Naive thymus-derived CD8-positive, alpha-beta T cell (primary cell): ENCODE measurements at regions not wholly inside any gene's neighbourhood (a gene's known extent, or its start where the extent isn't known, plus 50 kb on each side); places are given as distances from the start of the nearest gene placed in this dataset.
A peak's percentile ranks its signal among the peaks of the same experiment; 100 is the strongest.

ENCODE experiments used
- ATAC-seq, 2 donors: fragments of 150-1000 bp; cut with Tn5 transposase in 1 of 2; sonication (Bioruptor Pico), chemical (Tn5 transposase) in 1 of 2; 1 replicate in 1 of 2; 2 replicates in 1 of 2; pipeline ENCODE4 v1.10.0; 2021; ENCODE audit warnings: mild to moderate bottlenecking in 2 of 2, moderate library complexity in 2 of 2
- POLR2A ChIA-PET: fragments of 350-600 bp; sonication (Branson Sonifier 250); formaldehyde crosslinking; loops from one replicate; lab custom pipeline; 2021; ENCODE audit warnings: antibody characterized with exemption; lab: Charles Lee
- DNase-seq, 10 donors: peaks; one replicate each; pipeline versions ENCODE4 v3.0.0 to v3.0.0-alpha.2; 2020 to 2022
- H3K27ac Mint-ChIP-seq, 10 donors: one replicate each; pipeline ENCODE4 v1.8.0; 2020 to 2022; ENCODE audit warnings: mild to moderate bottlenecking in 10 of 10, mixed read lengths in 10 of 10, moderate library complexity in 4 of 10, inconsistent platforms in 1 of 10
- H3K27me3 Mint-ChIP-seq, 5 donors: one replicate each; pipeline ENCODE4 v1.8.0; 2021 to 2022; ENCODE audit warnings: mixed read lengths in 5 of 5
- H3K36me3 Mint-ChIP-seq, 3 donors: one replicate each; pipeline ENCODE4 v1.8.0; 2020 to 2022; ENCODE audit warnings: mixed read lengths in 3 of 3, mild to moderate bottlenecking in 2 of 3, inconsistent platforms in 1 of 3
- H3K4me1 Mint-ChIP-seq, 4 donors: one replicate each; pipeline ENCODE4 v1.8.0; 2021 to 2022; ENCODE audit warnings: mixed read lengths in 4 of 4
- H3K4me3 Mint-ChIP-seq, 10 donors: one replicate each; pipeline ENCODE4 v1.8.0; 2020 to 2022; ENCODE audit warnings: mild to moderate bottlenecking in 10 of 10, mixed read lengths in 10 of 10, moderate library complexity in 6 of 10, inconsistent platforms in 1 of 10
- H3K9me3 Mint-ChIP-seq, 9 donors: one replicate each; pipeline ENCODE4 v1.8.0; 2020 to 2022; ENCODE audit warnings: mixed read lengths in 9 of 9, mild to moderate bottlenecking in 3 of 9, inconsistent platforms in 1 of 9, moderate library complexity in 1 of 9

DNA sequence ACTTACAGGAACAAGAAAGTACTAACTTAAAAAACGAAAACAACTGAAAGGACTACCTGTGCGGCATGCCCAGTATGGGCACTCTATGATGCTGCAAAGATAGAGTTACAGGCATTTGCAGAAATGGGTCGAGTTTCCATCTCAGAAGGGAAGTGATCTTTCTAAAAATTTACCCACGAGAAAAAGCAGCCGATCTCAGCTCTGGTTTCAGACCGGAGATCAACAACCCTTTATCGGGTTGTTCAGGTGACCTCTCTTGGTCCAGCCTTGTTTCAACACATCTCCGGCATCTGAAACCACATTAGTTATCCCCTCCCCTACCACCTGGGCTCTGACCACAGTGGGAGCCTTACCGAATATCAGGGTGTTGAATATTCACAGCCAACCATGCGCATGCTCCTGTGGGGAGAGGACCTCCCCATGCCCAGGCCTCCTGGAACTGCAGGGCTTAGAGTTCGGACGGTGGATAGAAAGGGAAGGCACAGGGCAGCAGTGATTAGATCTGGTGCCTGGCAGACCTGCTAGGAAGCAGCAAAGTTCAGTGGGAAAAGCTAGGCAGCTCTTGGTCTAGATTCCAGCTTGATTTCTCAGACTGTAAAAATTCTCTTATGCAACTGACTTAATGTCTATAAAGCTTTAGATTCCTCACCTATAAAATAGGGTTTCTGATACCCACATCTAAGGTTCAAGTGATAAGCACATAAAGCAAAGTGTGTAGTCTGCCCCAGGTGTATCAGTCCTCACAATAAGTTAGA is 906.0 kb downstream of the VRK1 start:
- peaks cover 0 to 8% (median 2%) of the 10 kb centered on the region in 3 donors for H3K36me3 Mint-ChIP-seq
- ATAC-seq (peak; percentile 67 to 74), DNase-seq (peak in 3 of 10 donors; percentile 12 to 68 (median 62))
- POLR2A ChIA-PET: interaction anchor here (0.6 to 1.9 kb wide), 16 partner anchors 10 to 1777 kb away, joined by 3 to 8 read pairs (median 4); partner anchors contain the start of gene SETD3
- peaks cover 0 to 10% (median 2%) of the 10 kb centered on the region in 9 donors for H3K9me3 Mint-ChIP-seq
- no peaks in the 10 kb centered on the region for H3K27me3 Mint-ChIP-seq
- peak overlapping the region; percentile 61 to 75 (median 68) for H3K4me3 Mint-ChIP-seq
- H3K27ac Mint-ChIP-seq: peak overlapping the region; percentile 75 to 98 (median 91)
- peaks cover 38 to 82% (median 74%) of the 10 kb centered on the region in 4 donors for H3K4me1 Mint-ChIP-seq

DNA sequence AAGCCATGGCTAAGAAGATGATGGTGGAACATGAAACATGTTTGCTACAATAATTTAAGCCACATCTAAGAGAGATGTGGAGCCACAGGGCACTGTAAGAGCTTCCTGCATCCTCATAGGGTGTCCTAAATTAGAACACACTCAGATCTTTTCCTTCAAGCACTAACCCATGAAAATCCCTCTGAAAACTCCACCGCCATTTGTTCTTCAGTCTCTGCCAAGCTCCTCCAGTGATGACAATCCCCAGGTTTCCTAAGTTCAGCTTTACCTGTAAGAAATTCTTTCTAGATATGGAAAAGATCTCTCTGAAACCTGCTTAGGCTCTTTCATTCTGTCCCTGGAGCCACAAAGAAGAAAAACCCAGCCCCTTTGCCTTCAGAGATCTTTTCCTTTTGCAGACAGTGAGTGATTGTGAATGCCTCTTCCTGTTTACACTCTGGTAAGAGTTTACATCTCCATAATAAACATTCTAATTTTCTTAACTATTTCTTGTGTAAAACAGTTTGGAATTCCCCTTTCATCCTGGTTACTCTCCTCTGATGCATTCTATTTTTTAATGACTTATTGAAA is 907.2 kb downstream of the VRK1 start:
- Mint-ChIP-seq H3K4me1 (peaks cover 42 to 82% (median 77%) of the 10 kb centered on the region in 4 donors), H3K27me3 (no peaks in the 10 kb centered on the region), H3K27ac (peak overlapping the region; percentile 85 to 98 (median 90)), H3K36me3 (peaks cover 0 to 4% (median 0%) of the 10 kb centered on the region in 3 donors), H3K9me3 (peaks cover 0 to 5% (median 1%) of the 10 kb centered on the region in 9 donors), H3K4me3 (peak overlapping the region; percentile 1 to 78 (median 67))
- peak in 2 of 10 donors; percentile 28 to 31 for DNase-seq
- ATAC-seq: peak; percentile 29 to 41
- POLR2A ChIA-PET: interaction anchor here (0.6 to 1.9 kb wide), 7 partner anchors 9 to 432 kb away, joined by 3 to 8 read pairs (median 6); no protein-coding TSS in a partner anchor

DNA sequence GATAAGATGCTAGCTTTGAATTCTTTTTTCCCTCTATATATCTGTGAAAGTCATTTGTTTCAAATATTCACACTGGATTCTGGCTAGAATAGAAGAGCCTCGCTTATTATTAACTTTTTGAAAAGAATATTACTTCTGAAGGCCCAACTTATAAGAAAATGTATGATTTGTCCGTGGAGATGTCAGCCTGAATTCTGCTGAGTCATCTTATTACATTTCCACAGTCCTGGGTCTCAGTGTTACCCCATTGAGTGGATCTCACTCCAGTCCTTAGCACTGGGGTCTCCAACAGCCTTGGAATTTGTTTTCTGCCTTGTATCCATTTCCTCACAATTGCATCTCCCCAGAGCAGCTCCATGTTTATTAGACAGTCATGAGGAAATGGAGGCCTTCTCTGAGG is 907.9 kb downstream of the VRK1 start:
- peak overlapping the region; percentile 12 to 98 (median 87) for H3K27ac Mint-ChIP-seq
- H3K4me1 Mint-ChIP-seq: peaks cover 46 to 86% (median 82%) of the 10 kb centered on the region in 4 donors
- peaks cover 0 to 4% (median 0%) of the 10 kb centered on the region in 3 donors for H3K36me3 Mint-ChIP-seq
- H3K27me3 Mint-ChIP-seq: no peaks in the 10 kb centered on the region
- ATAC-seq: no peak
- H3K4me3 Mint-ChIP-seq: peak overlapping the region in 3 of 10 donors; percentile 1 to 66 (median 26)
- H3K9me3 Mint-ChIP-seq: peaks cover 0 to 5% (median 0%) of the 10 kb centered on the region in 9 donors
- POLR2A ChIA-PET: interaction anchor here (0.7 to 1.0 kb wide), 2 partner anchors 9 to 85 kb away, joined by 3 read pairs; no protein-coding TSS in a partner anchor
- DNase-seq: no peak

DNA sequence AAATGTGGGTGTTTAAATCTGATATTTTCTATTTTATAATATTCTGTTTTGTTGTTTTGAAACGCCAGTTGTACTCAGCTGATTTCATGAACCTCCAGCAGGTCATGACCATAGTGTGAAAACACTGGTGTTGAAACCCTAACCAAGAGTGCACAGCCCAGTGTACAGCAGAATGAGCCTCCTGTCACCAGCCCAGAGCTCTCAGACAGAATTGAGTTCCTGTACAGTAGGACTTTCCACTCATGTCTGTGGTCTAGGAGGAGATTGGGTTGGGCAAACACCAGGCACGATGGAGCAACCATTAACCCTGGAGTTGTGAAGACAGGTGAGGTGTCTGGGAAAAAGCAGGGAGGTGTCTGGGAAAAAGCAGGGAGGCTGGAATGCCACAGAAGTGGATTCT is 908.8 kb downstream of the VRK1 start:
- peaks cover 51 to 94% (median 89%) of the 10 kb centered on the region in 4 donors for H3K4me1 Mint-ChIP-seq
- no peak for DNase-seq
- peaks cover 0 to 5% (median 0%) of the 10 kb centered on the region in 9 donors for H3K9me3 Mint-ChIP-seq
- no peak for ATAC-seq
- H3K27me3 Mint-ChIP-seq: no peaks in the 10 kb centered on the region
- peaks cover 0 to 4% (median 0%) of the 10 kb centered on the region in 3 donors for H3K36me3 Mint-ChIP-seq
- peak overlapping the region in 4 of 10 donors; percentile 16 to 85 (median 44) for H3K4me3 Mint-ChIP-seq
- POLR2A ChIA-PET: no interaction called here
- peak overlapping the region in 9 of 10 donors; percentile 10 to 94 (median 82) for H3K27ac Mint-ChIP-seq

DNA sequence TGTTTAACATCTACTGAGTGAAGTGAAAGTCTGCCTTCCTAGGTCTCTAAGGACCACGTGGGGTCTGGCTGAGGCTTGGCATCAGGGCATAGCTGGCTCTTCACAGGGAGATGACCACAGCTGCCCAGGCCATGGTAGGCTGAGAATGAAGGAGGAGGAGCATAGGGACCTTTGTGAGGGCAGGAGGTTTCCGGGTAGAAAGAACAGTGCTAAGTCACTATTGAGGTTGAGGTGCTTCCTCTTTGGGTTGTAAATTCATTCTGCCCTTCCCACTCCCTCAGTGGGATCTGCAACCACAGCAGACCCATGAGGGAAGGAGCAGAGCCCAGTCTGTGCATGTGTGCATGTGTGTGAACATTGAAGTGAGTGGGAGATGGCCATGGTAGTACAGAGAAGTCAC is 909.6 kb downstream of the VRK1 start:
- Mint-ChIP-seq H3K27me3 (no peaks in the 10 kb centered on the region), H3K4me3 (peak overlapping the region; percentile 53 to 89 (median 71)), H3K9me3 (peaks cover 0 to 5% (median 0%) of the 10 kb centered on the region in 9 donors), H3K27ac (peak overlapping the region; percentile 52 to 94 (median 86)), H3K4me1 (peaks cover 56 to 98% (median 95%) of the 10 kb centered on the region in 4 donors), H3K36me3 (peaks cover 0 to 4% (median 0%) of the 10 kb centered on the region in 3 donors)
- no peak for DNase-seq
- POLR2A ChIA-PET: interaction anchor here (0.6 to 4.4 kb wide), 4 partner anchors 14 to 293 kb away, joined by 3 to 26 read pairs (median 12); no protein-coding TSS in a partner anchor
- no peak for ATAC-seq

DNA sequence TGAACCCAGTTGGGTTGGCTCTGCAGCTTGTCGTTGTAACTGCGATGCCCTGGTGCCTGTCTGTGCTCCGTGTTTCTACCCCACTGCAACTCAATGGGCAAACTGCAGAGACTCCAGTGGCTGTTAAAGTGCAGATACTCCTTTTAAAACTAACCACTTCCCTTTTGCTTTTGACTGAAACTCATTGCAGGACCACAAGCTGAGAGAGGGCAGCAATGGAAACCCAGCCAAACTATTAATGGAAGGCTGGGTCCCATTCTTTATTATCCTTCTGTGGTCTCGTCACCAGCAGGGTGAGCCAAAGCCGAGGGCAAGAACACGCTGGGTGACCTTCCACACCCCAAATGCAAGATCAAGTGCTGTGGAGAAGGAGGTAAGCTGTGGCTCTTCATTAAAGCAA is 910.4 kb downstream of the VRK1 start:
- ATAC-seq (peak; percentile 24 to 36), DNase-seq (peak in 2 of 10 donors; percentile 26 to 31)
- no peaks in the 10 kb centered on the region for H3K27me3 Mint-ChIP-seq
- H3K4me3 Mint-ChIP-seq: peak overlapping the region in 8 of 10 donors; percentile 12 to 89 (median 74)
- H3K36me3 Mint-ChIP-seq: peaks cover 0 to 4% (median 0%) of the 10 kb centered on the region in 3 donors
- peak overlapping the region in 9 of 10 donors; percentile 71 to 94 (median 88) for H3K27ac Mint-ChIP-seq
- peaks cover 0 to 5% (median 0%) of the 10 kb centered on the region in 9 donors for H3K9me3 Mint-ChIP-seq
- peaks cover 62 to 98% (median 96%) of the 10 kb centered on the region in 4 donors for H3K4me1 Mint-ChIP-seq
- POLR2A ChIA-PET: interaction anchor here (0.8 to 4.4 kb wide), 4 partner anchors 9 to 105 kb away, joined by 3 to 26 read pairs (median 12); no protein-coding TSS in a partner anchor

DNA sequence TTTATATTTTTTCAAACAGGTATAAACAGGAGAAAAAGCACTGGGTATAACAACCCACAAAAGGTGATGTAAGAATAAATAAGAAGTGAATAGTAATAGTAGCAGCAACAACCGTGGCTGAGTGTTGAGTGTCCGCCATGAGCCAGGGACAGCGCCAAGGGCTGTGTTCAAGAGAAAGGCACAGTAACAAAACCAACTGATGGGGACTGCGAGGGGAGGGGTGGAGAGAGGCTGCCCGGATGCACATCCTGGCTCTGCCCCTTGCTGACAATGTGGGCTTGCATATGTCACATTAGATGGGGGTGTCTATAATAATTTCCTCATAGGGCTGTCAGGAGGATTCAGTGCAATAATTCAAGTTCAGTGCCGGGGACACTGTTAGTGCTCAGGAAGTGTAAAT is 912.4 kb downstream of the VRK1 start:
- Mint-ChIP-seq H3K4me3 (peak overlapping the region in 9 of 10 donors; percentile 34 to 84 (median 59)), H3K36me3 (no peaks in the 10 kb centered on the region), H3K27ac (peak overlapping the region; percentile 75 to 94 (median 86)), H3K27me3 (no peaks in the 10 kb centered on the region), H3K4me1 (peaks cover 52 to 81% (median 79%) of the 10 kb centered on the region in 4 donors), H3K9me3 (no peaks in the 10 kb centered on the region)
- POLR2A ChIA-PET: interaction anchor here (1.3 to 4.4 kb wide), 3 partner anchors 11 to 17 kb away, joined by 3 to 26 read pairs (median 13); no protein-coding TSS in a partner anchor
- peak in 8 of 10 donors; percentile 30 to 79 (median 58) for DNase-seq
- peak; percentile 83 to 95 for ATAC-seq

DNA sequence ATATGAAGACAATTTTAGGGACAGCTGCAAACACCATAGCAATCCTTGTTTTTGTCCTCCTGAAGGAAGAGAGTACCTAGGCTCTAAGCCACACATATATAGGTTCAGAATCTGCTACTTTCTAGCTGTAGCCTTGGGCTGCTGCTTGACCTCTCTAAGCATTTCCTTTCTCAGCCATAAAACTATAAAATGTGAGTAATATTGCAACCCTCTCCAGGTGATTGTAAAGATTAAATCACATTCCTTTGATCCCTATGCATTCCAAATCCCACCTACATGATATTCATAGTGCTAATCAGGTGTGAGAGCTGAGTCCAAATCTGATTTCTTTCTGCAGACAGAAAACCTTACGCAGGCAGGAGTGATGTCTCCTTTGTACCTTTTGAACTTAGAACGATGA is 913.5 kb downstream of the VRK1 start:
- POLR2A ChIA-PET: interaction anchor here (0.8 to 4.4 kb wide), 2 partner anchors 13 to 87 kb away, joined by 3 to 26 read pairs; no protein-coding TSS in a partner anchor
- Mint-ChIP-seq H3K9me3 (no peaks in the 10 kb centered on the region), H3K4me1 (peaks cover 45 to 69% (median 67%) of the 10 kb centered on the region in 4 donors), H3K27ac (peak overlapping the region in 9 of 10 donors; percentile 8 to 88 (median 35)), H3K27me3 (no peaks in the 10 kb centered on the region), H3K36me3 (no peaks in the 10 kb centered on the region), H3K4me3 (peak overlapping the region in 6 of 10 donors; percentile 19 to 60 (median 41))
- no peak for ATAC-seq
- no peak for DNase-seq

DNA sequence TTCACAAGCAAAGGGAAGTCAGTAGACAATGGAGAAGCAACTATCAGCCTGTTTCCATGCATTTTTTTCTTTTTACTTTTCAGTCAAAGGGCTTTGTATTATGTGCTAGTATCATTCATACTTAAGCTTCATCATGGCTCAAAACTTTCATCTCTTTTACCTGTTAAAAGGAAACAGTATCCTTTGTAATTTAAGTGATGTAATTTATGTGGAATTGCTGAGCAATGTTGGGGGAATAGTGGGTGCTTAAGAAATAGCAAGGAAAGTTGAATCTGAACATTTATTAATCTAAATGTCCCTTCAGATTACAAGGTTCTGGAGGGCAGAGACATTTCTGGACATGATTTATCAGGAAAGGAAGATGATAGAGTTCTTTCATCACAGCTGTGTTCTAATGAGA is 915.3 kb downstream of the VRK1 start:
- H3K4me1 Mint-ChIP-seq: peaks cover 35 to 52% (median 51%) of the 10 kb centered on the region in 4 donors
- DNase-seq (no peak), ATAC-seq (no peak)
- H3K36me3 Mint-ChIP-seq: peaks cover 0 to 4% (median 0%) of the 10 kb centered on the region in 3 donors
- H3K4me3 Mint-ChIP-seq: no peak overlapping the region
- POLR2A ChIA-PET: interaction anchor here (0.5 to 1.0 kb wide), 2 partner anchors 11 to 1215 kb away, joined by 3 read pairs; no protein-coding TSS in a partner anchor
- H3K9me3 Mint-ChIP-seq: peaks cover 0 to 4% (median 0%) of the 10 kb centered on the region in 9 donors
- H3K27me3 Mint-ChIP-seq: no peaks in the 10 kb centered on the region
- H3K27ac Mint-ChIP-seq: peak overlapping the region in 7 of 10 donors; percentile 7 to 86 (median 76)

DNA sequence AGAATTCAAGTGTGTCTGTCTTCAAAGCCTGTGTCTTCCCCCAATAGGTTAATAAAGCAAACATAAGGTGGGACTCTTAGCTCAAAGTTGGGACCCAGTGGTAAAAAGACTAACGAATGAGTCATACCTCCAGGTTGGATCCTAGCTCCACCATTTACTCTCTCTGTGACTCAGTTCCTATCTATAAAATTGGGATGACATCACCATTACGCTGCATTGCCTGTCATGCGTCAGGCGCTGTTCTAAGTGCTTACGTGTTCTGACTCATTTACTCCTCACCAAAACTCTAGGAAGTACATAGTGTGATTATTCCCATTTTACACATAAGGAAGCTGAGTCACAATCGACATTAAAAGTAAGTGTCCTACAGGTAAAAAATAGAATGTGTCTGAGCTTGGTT is 915.8 kb downstream of the VRK1 start:
- ATAC-seq: no peak
- peak overlapping the region in 4 of 10 donors; percentile 1 to 81 (median 50) for H3K27ac Mint-ChIP-seq

DNA sequence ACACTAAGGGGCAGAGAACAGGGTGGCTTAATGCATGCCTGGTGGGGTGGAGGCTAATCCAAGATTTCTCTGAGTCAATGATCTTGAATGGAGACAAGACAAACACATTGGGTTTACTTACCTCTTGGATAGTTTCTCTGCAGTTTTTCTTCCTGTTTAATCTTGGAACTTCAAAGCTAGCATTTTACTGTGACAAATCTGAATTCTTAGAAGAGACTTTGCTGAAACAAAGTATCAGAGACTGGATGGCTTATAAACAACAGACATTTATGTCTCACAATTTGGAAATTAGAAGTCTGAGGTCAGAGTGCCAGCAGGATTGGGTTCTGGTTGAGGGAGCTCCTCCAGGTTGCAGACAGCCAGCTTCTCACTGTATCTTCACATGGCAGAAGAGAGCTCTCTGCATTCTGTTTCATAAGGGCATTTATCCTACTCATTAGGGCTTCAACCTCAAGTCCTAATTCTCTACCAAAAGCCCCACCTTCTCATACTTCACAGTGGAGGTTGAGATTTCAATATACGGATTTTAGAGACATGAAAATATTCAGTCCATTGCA is 921.8 kb downstream of the VRK1 start:
- ATAC-seq (peak in 1 of 2 donors; percentile 6), DNase-seq (no peak)
- POLR2A ChIA-PET: interaction anchor here (0.6 to 1.2 kb wide), 3 partner anchors 16 to 1527 kb away, joined by 3 to 4 read pairs (median 3); no protein-coding TSS in a partner anchor
- Mint-ChIP-seq H3K4me3 (peak overlapping the region in 3 of 10 donors; percentile 19 to 33 (median 20)), H3K36me3 (peaks cover 0 to 4% (median 0%) of the 10 kb centered on the region in 3 donors), H3K4me1 (peaks cover 27 to 52% (median 50%) of the 10 kb centered on the region in 4 donors), H3K27me3 (no peaks in the 10 kb centered on the region), H3K9me3 (peaks cover 0 to 4% (median 0%) of the 10 kb centered on the region in 9 donors), H3K27ac (peak overlapping the region in 9 of 10 donors; percentile 8 to 98 (median 50))

More for the DNA sequence above, 915.8 kb downstream of the VRK1 start:
- peaks cover 0 to 4% (median 0%) of the 10 kb centered on the region in 9 donors for H3K9me3 Mint-ChIP-seq
- POLR2A ChIA-PET: interaction anchor here (0.5 to 1.7 kb wide), 4 partner anchors 10 to 1215 kb away, joined by 3 to 8 read pairs (median 4); no protein-coding TSS in a partner anchor
- no peaks in the 10 kb centered on the region for H3K27me3 Mint-ChIP-seq
- H3K4me3 Mint-ChIP-seq: no peak overlapping the region
- peaks cover 32 to 49% (median 46%) of the 10 kb centered on the region in 4 donors for H3K4me1 Mint-ChIP-seq
- peaks cover 0 to 4% (median 0%) of the 10 kb centered on the region in 3 donors for H3K36me3 Mint-ChIP-seq
- no peak for DNase-seq
